ENCODE measurements at regions not wholly inside any gene's neighbourhood (a gene's known extent, or its start where the extent isn't known, plus 50 kb on each side); places are given as distances from the start of the nearest gene placed in this dataset.

DNA sequence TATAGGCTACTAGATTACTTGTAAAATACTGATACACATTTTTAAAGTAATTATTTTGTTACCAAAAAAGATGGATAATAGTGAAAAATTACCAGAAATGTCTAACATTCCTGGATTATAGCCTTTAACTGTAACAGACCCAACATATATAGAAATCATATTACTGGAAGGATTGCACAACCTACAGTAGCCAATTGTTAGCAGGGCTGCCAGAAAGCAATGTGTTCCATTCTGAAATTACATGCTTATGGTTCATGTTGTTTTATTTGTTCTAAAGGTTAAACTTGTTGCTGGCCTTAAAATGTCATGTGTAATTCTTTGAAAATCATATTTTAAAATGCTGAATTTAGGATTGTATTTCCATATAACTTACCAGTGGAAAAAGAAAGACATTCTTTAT is 793.6 kb upstream of the ACVR2A start (continued):
- no peak for TF ChIP-seq POLR2AphosphoS5 (IDR thresholded peaks at IDR 0.05; ENCODE audit: low read depth, low read length)

DNA sequence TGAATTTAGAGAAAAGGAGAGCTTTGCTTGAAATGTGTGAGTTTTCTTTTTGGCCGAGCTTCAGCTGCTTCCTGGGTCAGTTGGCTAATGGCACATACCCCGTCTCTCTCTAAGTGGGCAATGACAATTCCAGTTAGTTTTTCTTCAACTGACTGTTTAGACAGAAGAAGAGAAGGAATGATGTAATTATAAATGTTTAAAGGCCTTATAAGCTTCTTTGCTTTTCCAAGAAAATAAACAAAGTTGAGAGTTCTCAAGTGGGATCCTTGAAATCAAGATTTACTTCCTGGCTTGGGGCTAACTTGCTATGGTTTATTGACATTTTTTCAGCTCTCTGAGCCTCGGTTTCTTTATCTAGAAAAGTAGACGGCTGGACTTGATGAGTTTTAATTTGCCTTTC is 794.9 kb upstream of the ACVR2A start:
- no peak for DNase-seq (ENCODE audit: low read depth, low spot score)
- no peak for ATAC-seq
- Histone ChIP-seq H3K4me2 (ENCODE audit: low read length) (no peak overlapping the region), H2AFZ (ENCODE audit: low read depth, low read length, poor library complexity, severe bottlenecking) (no peak overlapping the region), H3K27me3 (ENCODE audit: insufficient read depth, low read length) (no peaks in the 10 kb centered on the region), H3K27ac (ENCODE audit: low read depth, low read length) (no peak overlapping the region), H3K36me3 (ENCODE audit: control insufficient read depth in 1 of 2, insufficient read depth in 2 of 2, low read length in 2 of 2) (no peaks in the 10 kb centered on the region), H3K4me1 (ENCODE audit: control insufficient read depth in 1 of 2, insufficient read depth in 2 of 2, low read length in 2 of 2) (no peaks in the 10 kb centered on the region), H4K20me1 (ENCODE audit: insufficient read depth) (no peaks in the 10 kb centered on the region), H3K9ac (ENCODE audit: low read length) (no peak overlapping the region), H3K9me2 (ENCODE audit: insufficient read depth) (no peaks in the 10 kb centered on the region), H3K79me2 (ENCODE audit: insufficient read depth, low read length) (no peaks in the 10 kb centered on the region), H3K9me3 (ENCODE audit: control insufficient read depth in 1 of 2, insufficient read depth in 1 of 2, low read depth in 1 of 2, low read length in 2 of 2) (no peaks in the 10 kb centered on the region), H3K4me3 (replicated peaks in 1 of 2; ENCODE audit: low read depth in 1 of 2, low read length in 2 of 2) (no peak overlapping the region)
- no TSS peak for BruUV-seq (replicated peaks)
- ChIA-PET CTCF (no interaction called here), POLR2A (no interaction called here), RAD21 (ENCODE audit: low non-redundant PET in 1 of 2, low total read pairs in 2 of 2, uncharacterized antibody in 2 of 2, unreplicated experiment in 2 of 2) (no interaction called here)
- TF ChIP-seq REST (IDR thresholded peaks at IDR 0.05; ENCODE audit: low read depth) = no peak
- no peak for TF ChIP-seq ELF1 (IDR thresholded peaks at IDR 0.05; ENCODE audit: borderline replicate concordance, low read depth)
- TF ChIP-seq CTCF (IDR thresholded peaks at IDR 0.05 in 2 of 3, conservative IDR thresholded peaks at IDR 0.05 in 1 of 3; ENCODE audit: borderline replicate concordance in 1 of 3, insufficient read depth in 1 of 3, low read depth in 2 of 3, low read length in 2 of 3) = no peak
- no peak for TF ChIP-seq CBX3 (IDR thresholded peaks at IDR 0.05; ENCODE audit: low read depth)
- no peak for TF ChIP-seq SIN3A (IDR thresholded peaks at IDR 0.05; ENCODE audit: low read depth)
- no peak for TF ChIP-seq ATF3 (IDR thresholded peaks at IDR 0.05)
- TF ChIP-seq ZBTB33 (IDR thresholded peaks at IDR 0.05; ENCODE audit: extremely low read depth, insufficient replicate concordance, low read length) = no peak
- no peak for TF ChIP-seq CEBPB (IDR thresholded peaks at IDR 0.05; ENCODE audit: low read depth)
- TF ChIP-seq POLR2A (IDR thresholded peaks at IDR 0.05; ENCODE audit: borderline replicate concordance, extremely low read depth, insufficient read depth, insufficient read length) = no peak
- TF ChIP-seq RAD21 (IDR thresholded peaks at IDR 0.05; ENCODE audit: low read depth) = no peak
- TF ChIP-seq ZFX (IDR thresholded peaks at IDR 0.05) = no peak
- intact Hi-C loops (cut with micrococcal nuclease) = no loop called here
